A673 (cell line): ENCODE measurements at regions not wholly inside any gene's neighbourhood (a gene's known extent, or its start where the extent isn't known, plus 50 kb on each side); places are given as distances from the start of the nearest gene placed in this dataset.

Experiments used
- CTCF ChIP-seq: fragments of 300-800, 200-600 bp; sonication (generic); conservative IDR thresholded peaks from 2 replicates; pipeline ENCODE4 v1.5.1; 2017; ENCODE audit warnings: low read depth, mild to moderate bottlenecking, antibody characterized with exemption, low read length, moderate library complexity, mixed read lengths
- EZH2 ChIP-seq: fragments of 200-600 bp; sonication (generic); IDR thresholded peaks from 2 replicates; pipeline ENCODE4 v1.6.1; 2017; ENCODE audit warnings: borderline replicate concordance, low read depth, mild to moderate bottlenecking, mixed read lengths, antibody characterized with exemption, low read length; ENCODE audit not compliant: poor library complexity, severe bottlenecking

GRCh38 chr1:38344716-38345115 is 298.1 kb upstream of the POU3F1 start:
- no peak for TF ChIP-seq CTCF
- no peak for TF ChIP-seq EZH2
